ENCODE measurements at regions not wholly inside any gene's neighbourhood (a gene's known extent, or its start where the extent isn't known, plus 50 kb on each side); places are given as distances from the start of the nearest gene placed in this dataset.

GRCh38 chr9:26152350-26152749 is 474.1 kb upstream of the TUSC1 start:
- Histone ChIP-seq H3K9me3 (no peaks in the 10 kb centered on the region), H3K4me3 (no peak overlapping the region), H3K4me1 (no peaks in the 10 kb centered on the region), H3K27me3 (no peaks in the 10 kb centered on the region), H3K36me3 (ENCODE audit: low read depth, missing control alignments) (no peaks in the 10 kb centered on the region), H3K27ac (no peak overlapping the region)
- no peak for DNase-seq
- WGBS, 2 donors, result 89 to 96% methylated on average over 2 of the region's 2 CpGs
- intact Hi-C loops (cut with DNase I; ENCODE audit: low total_unique reads), result no loop called here
- TF ChIP-seq CTCF (IDR thresholded peaks at IDR 0.05), result no peak
- no peak for TF ChIP-seq POLR2A (IDR thresholded peaks at IDR 0.05)

DNA sequence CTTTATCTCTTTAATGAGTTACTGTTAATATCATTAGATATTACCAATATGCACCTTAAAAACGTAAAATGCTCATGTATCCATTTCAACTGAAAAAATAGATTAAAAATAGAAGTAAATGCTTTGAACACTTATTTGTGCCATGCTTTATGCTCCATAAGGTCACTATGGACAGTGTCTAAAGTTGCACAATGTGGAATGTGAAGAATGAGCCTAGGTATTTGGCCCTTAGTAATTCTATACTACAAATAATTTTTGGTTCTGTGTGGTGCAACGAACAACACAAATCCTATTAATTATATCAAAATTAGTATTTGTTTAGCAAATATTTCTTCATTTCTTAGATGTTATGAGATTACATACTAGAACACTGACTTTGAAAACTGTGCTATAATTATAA is 469.9 kb upstream of the TUSC1 start:
- Histone ChIP-seq H3K9me3 (no peaks in the 10 kb centered on the region), H3K27ac (no peak overlapping the region), H3K36me3 (ENCODE audit: low read depth, missing control alignments) (no peaks in the 10 kb centered on the region), H3K27me3 (no peaks in the 10 kb centered on the region), H3K4me1 (no peaks in the 10 kb centered on the region), H3K4me3 (no peak overlapping the region)
- DNase-seq, result no peak
- TF ChIP-seq CTCF (IDR thresholded peaks at IDR 0.05) (no peak), POLR2A (IDR thresholded peaks at IDR 0.05) (no peak)
- intact Hi-C loops (cut with DNase I; ENCODE audit: low total_unique reads), result no loop called here
- WGBS, 2 donors, result 83 to 87% methylated on average over 2 of the region's 2 CpGs

DNA sequence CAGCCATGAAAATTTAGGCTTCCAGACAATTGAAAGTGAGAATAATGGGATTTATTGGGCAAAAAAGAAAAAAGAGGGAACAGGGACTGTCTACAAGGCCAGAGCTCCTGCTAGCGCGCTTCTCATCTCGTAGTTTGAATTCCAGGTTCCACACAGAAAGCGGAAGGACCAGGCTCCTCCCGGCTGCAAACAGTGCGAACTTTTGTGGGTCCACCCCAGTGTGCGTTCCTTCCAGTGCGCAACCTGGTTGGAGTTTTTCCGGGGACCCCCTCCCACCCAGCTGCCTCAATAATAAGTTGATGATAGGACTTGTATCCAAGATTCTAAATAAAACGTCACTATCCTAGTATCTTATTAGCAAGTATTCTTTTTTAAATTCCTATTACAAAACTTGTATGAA is 467.7 kb upstream of the TUSC1 start:
- Histone ChIP-seq H3K36me3 (ENCODE audit: low read depth, missing control alignments) (no peaks in the 10 kb centered on the region), H3K9me3 (no peaks in the 10 kb centered on the region), H3K4me1 (no peaks in the 10 kb centered on the region), H3K4me3 (no peak overlapping the region), H3K27me3 (no peaks in the 10 kb centered on the region), H3K27ac (no peak overlapping the region)
- DNase-seq, result no peak
- TF ChIP-seq CTCF (IDR thresholded peaks at IDR 0.05), result no peak
- TF ChIP-seq POLR2A (IDR thresholded peaks at IDR 0.05), result no peak
- intact Hi-C loops (cut with DNase I; ENCODE audit: low total_unique reads), result no loop called here
- WGBS, 2 donors, result 70 to 77% methylated on average over 10 of the region's 10 CpGs

DNA sequence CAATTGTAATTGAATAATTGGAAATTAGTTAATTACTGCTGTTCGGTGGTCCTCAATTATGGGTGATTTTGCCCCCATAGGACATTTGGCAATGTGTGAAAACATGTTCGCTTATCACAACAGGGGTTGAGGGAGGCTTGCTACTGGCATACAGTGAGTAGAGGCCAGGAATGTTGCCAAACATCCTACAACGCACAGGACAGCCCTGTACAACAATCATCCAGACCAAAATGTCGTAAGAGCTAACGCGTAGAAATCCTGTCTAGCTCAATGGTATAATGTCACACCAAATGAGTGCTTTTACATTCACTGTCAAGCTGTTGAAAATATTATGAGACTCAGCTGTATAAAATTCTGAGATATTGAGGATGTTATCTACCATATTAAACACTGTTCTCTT is 464.4 kb upstream of the TUSC1 start:
- Histone ChIP-seq H3K4me3 (no peak overlapping the region), H3K27ac (no peak overlapping the region), H3K4me1 (no peaks in the 10 kb centered on the region), H3K27me3 (no peaks in the 10 kb centered on the region), H3K36me3 (ENCODE audit: low read depth, missing control alignments) (no peaks in the 10 kb centered on the region), H3K9me3 (no peaks in the 10 kb centered on the region)
- WGBS, 2 donors, result 89 to 95% methylated on average over 6 of the region's 6 CpGs
- DNase-seq, result no peak
- intact Hi-C loops (cut with DNase I; ENCODE audit: low total_unique reads), result no loop called here
- no peak for TF ChIP-seq POLR2A (IDR thresholded peaks at IDR 0.05)
- TF ChIP-seq CTCF (IDR thresholded peaks at IDR 0.05), result no peak

GRCh38 chr9:26142201-26142600 is 464.0 kb upstream of the TUSC1 start:
- Histone ChIP-seq H3K4me3 (no peak overlapping the region), H3K9me3 (no peaks in the 10 kb centered on the region), H3K27ac (no peak overlapping the region), H3K36me3 (ENCODE audit: low read depth, missing control alignments) (no peaks in the 10 kb centered on the region), H3K27me3 (no peaks in the 10 kb centered on the region), H3K4me1 (no peaks in the 10 kb centered on the region)
- intact Hi-C loops (cut with DNase I; ENCODE audit: low total_unique reads), result no loop called here
- no peak for TF ChIP-seq POLR2A (IDR thresholded peaks at IDR 0.05)
- 78 to 93% methylated on average over 5 of the region's 5 CpGs for WGBS, 2 donors
- no peak for DNase-seq

Measured in testis (tissue), 2 donors.